ENCODE measurements at regions not wholly inside any gene's neighbourhood (a gene's known extent, or its start where the extent isn't known, plus 50 kb on each side); places are given as distances from the start of the nearest gene placed in this dataset.
"Not testable (repeated sequence)": the region's sequence is repeated elsewhere in the genome, so short reads cannot be mapped to it uniquely, and the experiment has no call there.

GRCh38 chrX:146064156-146064555, 246.5 kb downstream of the SLITRK2 start:
- Histone ChIP-seq H3K4me2 (ENCODE audit: low read length) (no peak overlapping the region), H3K4me3 (ENCODE audit: low read depth, low read length, poor library complexity, severe bottlenecking) (no peak overlapping the region), H2AFZ (ENCODE audit: low read length) (no peak overlapping the region), H3K27ac (ENCODE audit: low read depth, low read length, poor library complexity, severe bottlenecking) (no peak overlapping the region), H3K9me3 (ENCODE audit: low read length) (no peaks in the 10 kb centered on the region), H4K20me1 (ENCODE audit: insufficient read depth, low read length) (no peaks in the 10 kb centered on the region), H3K27me3 (ENCODE audit: insufficient read depth, low read length) (no peaks in the 10 kb centered on the region), H3K9me2 (ENCODE audit: low read depth, low read length) (no peaks in the 10 kb centered on the region), H3K9ac (ENCODE audit: low read length) (no peak overlapping the region), H3F3A (ENCODE audit: insufficient read depth, low read length) (no peaks in the 10 kb centered on the region), H3K79me2 (ENCODE audit: insufficient read depth, low read length) (no peaks in the 10 kb centered on the region), H3K4me1 (ENCODE audit: insufficient read depth, low read length, severe bottlenecking) (no peaks in the 10 kb centered on the region), H3K36me3 (ENCODE audit: insufficient read depth, low read length) (no peaks in the 10 kb centered on the region)
- no peak for TF ChIP-seq EZH2 (IDR thresholded peaks at IDR 0.05; ENCODE audit: borderline replicate concordance, low read length)
- TF ChIP-seq, protein P1, sequence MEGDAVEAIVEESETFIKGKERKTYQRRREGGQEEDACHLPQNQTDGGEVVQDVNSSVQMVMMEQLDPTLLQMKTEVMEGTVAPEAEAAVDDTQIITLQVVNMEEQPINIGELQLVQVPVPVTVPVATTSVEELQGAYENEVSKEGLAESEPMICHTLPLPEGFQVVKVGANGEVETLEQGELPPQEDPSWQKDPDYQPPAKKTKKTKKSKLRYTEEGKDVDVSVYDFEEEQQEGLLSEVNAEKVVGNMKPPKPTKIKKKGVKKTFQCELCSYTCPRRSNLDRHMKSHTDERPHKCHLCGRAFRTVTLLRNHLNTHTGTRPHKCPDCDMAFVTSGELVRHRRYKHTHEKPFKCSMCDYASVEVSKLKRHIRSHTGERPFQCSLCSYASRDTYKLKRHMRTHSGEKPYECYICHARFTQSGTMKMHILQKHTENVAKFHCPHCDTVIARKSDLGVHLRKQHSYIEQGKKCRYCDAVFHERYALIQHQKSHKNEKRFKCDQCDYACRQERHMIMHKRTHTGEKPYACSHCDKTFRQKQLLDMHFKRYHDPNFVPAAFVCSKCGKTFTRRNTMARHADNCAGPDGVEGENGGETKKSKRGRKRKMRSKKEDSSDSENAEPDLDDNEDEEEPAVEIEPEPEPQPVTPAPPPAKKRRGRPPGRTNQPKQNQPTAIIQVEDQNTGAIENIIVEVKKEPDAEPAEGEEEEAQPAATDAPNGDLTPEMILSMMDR (IDR thresholded peaks at IDR 0.05; ENCODE audit: low read length) = no peak

DNA sequence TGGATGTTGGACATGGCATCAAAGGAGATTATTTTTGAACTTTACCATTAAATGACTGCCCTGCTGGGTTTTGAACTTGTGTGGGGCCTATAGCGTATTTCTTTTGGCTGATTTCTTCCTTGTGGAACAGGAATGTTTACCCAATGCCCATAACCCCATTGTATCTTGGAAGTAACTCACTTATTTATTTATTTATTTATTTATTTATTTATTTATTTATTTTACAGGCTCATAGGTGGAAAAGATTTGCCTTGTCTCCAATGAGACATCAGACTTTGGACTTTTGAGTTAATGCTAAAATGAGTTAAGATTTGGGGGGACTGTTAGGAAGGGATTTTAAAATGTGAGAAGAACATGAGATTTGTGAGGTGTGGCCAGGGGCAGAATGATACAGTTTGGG, 273.1 kb downstream of the SLITRK2 start:
- Histone ChIP-seq H2AFZ (ENCODE audit: low read length) (no peak overlapping the region), H3K4me3 (ENCODE audit: low read depth, low read length, poor library complexity, severe bottlenecking) (no peak overlapping the region), H3F3A (ENCODE audit: insufficient read depth, low read length) (no peaks in the 10 kb centered on the region), H3K4me2 (ENCODE audit: low read length) (no peak overlapping the region), H3K27me3 (ENCODE audit: insufficient read depth, low read length) (no peaks in the 10 kb centered on the region), H3K9ac (ENCODE audit: low read length) (no peak overlapping the region), H3K36me3 (ENCODE audit: insufficient read depth, low read length) (no peaks in the 10 kb centered on the region), H3K79me2 (ENCODE audit: insufficient read depth, low read length) (no peaks in the 10 kb centered on the region), H3K9me3 (ENCODE audit: low read length) (no peaks in the 10 kb centered on the region), H3K9me2 (ENCODE audit: low read depth, low read length) (no peaks in the 10 kb centered on the region), H3K27ac (ENCODE audit: low read depth, low read length, poor library complexity, severe bottlenecking) (no peak overlapping the region), H4K20me1 (ENCODE audit: insufficient read depth, low read length) (no peaks in the 10 kb centered on the region), H3K4me1 (ENCODE audit: insufficient read depth, low read length, severe bottlenecking) (no peaks in the 10 kb centered on the region)
- TF ChIP-seq, protein P1 (IDR thresholded peaks at IDR 0.05; ENCODE audit: low read length) = no peak
- TF ChIP-seq EZH2 (IDR thresholded peaks at IDR 0.05; ENCODE audit: borderline replicate concordance, low read length) = no peak

- Histone ChIP-seq H3K4me2 (ENCODE audit: low read length) (no peak overlapping the region), H3K9ac (ENCODE audit: low read length) (no peak overlapping the region), H3K4me1 (ENCODE audit: insufficient read depth, low read length, severe bottlenecking) (no peaks in the 10 kb centered on the region), H3K79me2 (ENCODE audit: insufficient read depth, low read length) (no peaks in the 10 kb centered on the region), H3K36me3 (ENCODE audit: insufficient read depth, low read length) (no peaks in the 10 kb centered on the region), H3K27ac (ENCODE audit: low read depth, low read length, poor library complexity, severe bottlenecking) (no peak overlapping the region), H4K20me1 (ENCODE audit: insufficient read depth, low read length) (no peaks in the 10 kb centered on the region), H2AFZ (ENCODE audit: low read length) (no peak overlapping the region), H3K27me3 (ENCODE audit: insufficient read depth, low read length) (no peaks in the 10 kb centered on the region), H3K4me3 (ENCODE audit: low read depth, low read length, poor library complexity, severe bottlenecking) (no peak overlapping the region), H3K9me2 (ENCODE audit: low read depth, low read length) (no peaks in the 10 kb centered on the region), H3F3A (ENCODE audit: insufficient read depth, low read length) (no peaks in the 10 kb centered on the region), H3K9me3 (ENCODE audit: low read length) (no peaks in the 10 kb centered on the region)
- TF ChIP-seq, protein P1 (IDR thresholded peaks at IDR 0.05; ENCODE audit: low read length) = no peak
- TF ChIP-seq EZH2 (IDR thresholded peaks at IDR 0.05; ENCODE audit: borderline replicate concordance, low read length) = no peak
Observed at GRCh38 chrX:146109362-146109761, 291.7 kb downstream of the SLITRK2 start.

- H3K9me2 ChIP-seq (ENCODE audit: low read depth, low read length); H3K4me3 ChIP-seq (ENCODE audit: low read depth, low read length, poor library complexity, severe bottlenecking); H3K9ac ChIP-seq (ENCODE audit: low read length): not testable (repeated sequence)
Observed at GRCh38 chrX:146119074-146119473, 301.4 kb downstream of the SLITRK2 start.

More at GRCh38 chrX:146119074-146119473, 301.4 kb downstream of the SLITRK2 start:
- H3K4me2 ChIP-seq (ENCODE audit: low read length); H3K4me1 ChIP-seq (ENCODE audit: insufficient read depth, low read length, severe bottlenecking); H3K27me3 ChIP-seq (ENCODE audit: insufficient read depth, low read length); H2AFZ ChIP-seq (ENCODE audit: low read length); H4K20me1 ChIP-seq (ENCODE audit: insufficient read depth, low read length); H3K27ac ChIP-seq (ENCODE audit: low read depth, low read length, poor library complexity, severe bottlenecking); H3F3A ChIP-seq (ENCODE audit: insufficient read depth, low read length); H3K9me3 ChIP-seq (ENCODE audit: low read length); H3K36me3 ChIP-seq (ENCODE audit: insufficient read depth, low read length); H3K79me2 ChIP-seq (ENCODE audit: insufficient read depth, low read length): not testable (repeated sequence)

Measured in OCI-LY1 (cell line).